Large intestine (tissue), 3 donors: ENCODE measurements at regions not wholly inside any gene's neighbourhood (a gene's known extent, or its start where the extent isn't known, plus 50 kb on each side); places are given as distances from the start of the nearest gene placed in this dataset.

Source experiments
- DNase-seq, 2 donors: peaks; one replicate each; pipeline versions ENCODE4 v3.0.0 to v3.0.0-alpha.2; 2013
- H3K27ac ChIP-seq: one replicate; pipeline ENCODE4 v1.5.1; 2013; ENCODE audit warnings: low read length
- H3K27me3 ChIP-seq: 2 replicates; pipeline ENCODE4 v1.6.1; 2013; ENCODE audit warnings: low read length; ENCODE audit not compliant: control insufficient read depth, insufficient read depth
- H3K36me3 ChIP-seq: 2 replicates; pipeline ENCODE4 v1.6.1; 2013; ENCODE audit warnings: low read length; ENCODE audit not compliant: control insufficient read depth, insufficient read depth
- H3K4me1 ChIP-seq: one replicate; pipeline ENCODE4 v1.6.1; 2013; ENCODE audit warnings: low read length; ENCODE audit not compliant: control insufficient read depth, insufficient read depth
- H3K4me3 ChIP-seq: one replicate; pipeline ENCODE4 v1.5.1; 2013; ENCODE audit warnings: low read length
- H3K9me3 ChIP-seq: one replicate; pipeline ENCODE4 v1.6.1; 2013; ENCODE audit warnings: mild to moderate bottlenecking, low read depth, low read length, moderate library complexity; ENCODE audit not compliant: control insufficient read depth
- WGBS: methylation state at CpG from one replicate; pipeline ENCODE4 v1.1.5; 2013; ENCODE audit warnings: low lambda C conversion rate; ENCODE audit not compliant: insufficient coverage; 5-methylcytosine and 5-hydroxymethylcytosine counted together

GRCh38 chr1:34292472-34292871 lies 115.8 kb downstream of the C1orf94 start:
- WGBS: no CpG with 5 or more reads among the region's 2 CpGs

GRCh38 chr1:34296059-34296458 lies 119.4 kb downstream of the C1orf94 start:
- no peak overlapping the region for H3K4me3 ChIP-seq
- H3K27me3 ChIP-seq: no peaks in the 10 kb centered on the region
- DNase-seq: no peak
- WGBS: no CpG with 5 or more reads among the region's 6 CpGs
- no peaks in the 10 kb centered on the region for H3K4me1 ChIP-seq
- H3K27ac ChIP-seq: no peak overlapping the region
- no peaks in the 10 kb centered on the region for H3K9me3 ChIP-seq
- H3K36me3 ChIP-seq: no peaks in the 10 kb centered on the region

More at GRCh38 chr1:34292472-34292871, 115.8 kb downstream of the C1orf94 start:
- Histone ChIP-seq H3K4me1 (no peaks in the 10 kb centered on the region), H3K27ac (no peak overlapping the region), H3K9me3 (no peaks in the 10 kb centered on the region), H3K27me3 (no peaks in the 10 kb centered on the region), H3K36me3 (no peaks in the 10 kb centered on the region), H3K4me3 (no peak overlapping the region)
- DNase-seq: no peak

- Histone ChIP-seq H3K27ac (no peak overlapping the region), H3K4me3 (no peak overlapping the region), H3K4me1 (no peaks in the 10 kb centered on the region), H3K9me3 (no peaks in the 10 kb centered on the region), H3K36me3 (no peaks in the 10 kb centered on the region), H3K27me3 (no peaks in the 10 kb centered on the region)
- no peak for DNase-seq
- 100% methylated on average over 1 of the region's 1 CpG for WGBS
Observed at GRCh38 chr1:34302798-34303197, 126.1 kb downstream of the C1orf94 start.

- Histone ChIP-seq H3K27me3 (no peaks in the 10 kb centered on the region), H3K9me3 (no peaks in the 10 kb centered on the region), H3K27ac (no peak overlapping the region), H3K4me1 (no peaks in the 10 kb centered on the region), H3K36me3 (no peaks in the 10 kb centered on the region), H3K4me3 (no peak overlapping the region)
- no peak for DNase-seq
Observed at GRCh38 chr1:34303218-34303617, 126.5 kb downstream of the C1orf94 start.

- Histone ChIP-seq H3K9me3 (no peaks in the 10 kb centered on the region), H3K36me3 (no peaks in the 10 kb centered on the region), H3K27ac (no peak overlapping the region), H3K27me3 (no peaks in the 10 kb centered on the region), H3K4me1 (no peaks in the 10 kb centered on the region), H3K4me3 (no peak overlapping the region)
- DNase-seq: no peak
- WGBS: no CpG with 5 or more reads among the region's 2 CpGs
Observed at GRCh38 chr1:34306568-34306967, 129.9 kb downstream of the C1orf94 start.

GRCh38 chr1:34312359-34312758 lies 135.7 kb downstream of the C1orf94 start:
- no peak for DNase-seq
- no CpG with 5 or more reads among the region's 1 CpG for WGBS
- H3K9me3 ChIP-seq: no peaks in the 10 kb centered on the region
- no peaks in the 10 kb centered on the region for H3K27me3 ChIP-seq
- no peak overlapping the region for H3K4me3 ChIP-seq
- no peaks in the 10 kb centered on the region for H3K4me1 ChIP-seq
- no peak overlapping the region for H3K27ac ChIP-seq
- no peaks in the 10 kb centered on the region for H3K36me3 ChIP-seq

- Histone ChIP-seq H3K36me3 (no peaks in the 10 kb centered on the region), H3K9me3 (no peaks in the 10 kb centered on the region), H3K4me3 (no peak overlapping the region), H3K27me3 (no peaks in the 10 kb centered on the region), H3K27ac (no peak overlapping the region), H3K4me1 (no peaks in the 10 kb centered on the region)
- whole genome bisulfite sequencing: no CpG with 5 or more reads among the region's 1 CpG
- DNase-seq: no peak
Observed at GRCh38 chr1:34315974-34316373, 139.3 kb downstream of the C1orf94 start.

- Histone ChIP-seq H3K4me1 (no peaks in the 10 kb centered on the region), H3K4me3 (no peak overlapping the region), H3K9me3 (no peaks in the 10 kb centered on the region), H3K27ac (no peak overlapping the region), H3K36me3 (no peaks in the 10 kb centered on the region), H3K27me3 (no peaks in the 10 kb centered on the region)
- DNase-seq: no peak
Observed at GRCh38 chr1:34316773-34317172, 140.1 kb downstream of the C1orf94 start.

- Histone ChIP-seq H3K4me1 (no peaks in the 10 kb centered on the region), H3K4me3 (no peak overlapping the region), H3K36me3 (no peaks in the 10 kb centered on the region), H3K27ac (no peak overlapping the region), H3K27me3 (no peaks in the 10 kb centered on the region), H3K9me3 (no peaks in the 10 kb centered on the region)
- 42% methylated on average over 2 of the region's 4 CpGs for WGBS
- no peak for DNase-seq
Observed at GRCh38 chr1:34319218-34319617, 142.5 kb downstream of the C1orf94 start.

- DNase-seq: no peak
- H3K4me3 ChIP-seq: no peak overlapping the region
- H3K9me3 ChIP-seq: no peaks in the 10 kb centered on the region
- no peaks in the 10 kb centered on the region for H3K4me1 ChIP-seq
- H3K27me3 ChIP-seq: no peaks in the 10 kb centered on the region
- H3K36me3 ChIP-seq: no peaks in the 10 kb centered on the region
- H3K27ac ChIP-seq: no peak overlapping the region
- no CpG with 5 or more reads among the region's 1 CpG for WGBS
Observed at GRCh38 chr1:34320053-34320669, 143.5 kb downstream of the C1orf94 start.

- Histone ChIP-seq H3K27me3 (no peaks in the 10 kb centered on the region), H3K27ac (no peak overlapping the region), H3K4me1 (no peaks in the 10 kb centered on the region), H3K4me3 (no peak overlapping the region), H3K36me3 (no peaks in the 10 kb centered on the region), H3K9me3 (no peaks in the 10 kb centered on the region)
- DNase-seq: no peak
- WGBS: no CpG with 5 or more reads among the region's 3 CpGs
Observed at GRCh38 chr1:34322969-34323368, 146.3 kb downstream of the C1orf94 start.
